GM19452 (cell line): ENCODE measurements at regions not wholly inside any gene's neighbourhood (a gene's known extent, or its start where the extent isn't known, plus 50 kb on each side); places are given as distances from the start of the nearest gene placed in this dataset.
"Not testable (repeated sequence)": the region's sequence is repeated elsewhere in the genome, so short reads cannot be mapped to it uniquely, and the experiment has no call there.

ENCODE experiments used
- ATAC-seq: cut with Tn5 transposase; IDR thresholded peaks from one replicate; pipeline ENCODE4 v1.9.1; 2021; ENCODE audit not compliant: unreplicated experiment

GRCh38 chr10:42380926-42381547 is 257.3 kb downstream of the ZNF33B start:
- no peak for ATAC-seq

- ATAC-seq = peak; percentile 66
Measured at GRCh38 chr10:42367532-42368230, 270.7 kb downstream of the ZNF33B start.

- ATAC-seq = no peak
Measured at GRCh38 chr10:42351745-42352144, 286.6 kb downstream of the ZNF33B start.

- ATAC-seq = not testable (repeated sequence)
Measured at GRCh38 chr10:42336593-42337337, 301.6 kb downstream of the ZNF33B start.

DNA sequence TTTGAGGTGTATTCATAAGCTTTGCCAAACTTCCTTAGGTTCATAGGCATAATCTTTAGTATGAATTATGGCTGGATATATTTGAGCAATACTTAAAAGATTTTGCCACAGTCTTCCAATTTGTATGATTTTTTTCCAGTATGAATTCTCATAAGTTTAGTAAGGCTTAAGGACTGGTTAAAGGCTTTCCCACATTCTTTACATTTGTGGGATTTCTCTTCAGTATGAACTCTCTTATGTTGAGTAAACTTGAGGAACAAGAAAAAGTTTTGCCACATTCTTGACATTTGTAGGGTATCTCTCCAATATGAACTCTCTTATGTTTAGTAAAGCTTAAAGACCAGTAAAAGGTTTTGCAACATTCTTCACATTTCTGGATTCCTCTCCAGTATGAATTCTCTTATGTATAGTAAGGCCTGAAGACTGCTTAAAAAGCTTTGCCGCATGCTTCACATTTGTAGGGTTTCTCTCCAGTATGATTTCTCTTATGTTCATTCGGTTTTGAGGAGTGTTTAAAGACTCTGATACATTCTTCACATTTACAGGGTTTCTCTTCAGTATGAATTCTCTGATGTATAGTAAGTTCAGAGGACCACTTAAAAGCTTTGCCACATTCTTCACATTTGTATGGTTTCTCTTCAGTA is 302.6 kb downstream of the ZNF33B start:
- ATAC-seq = not testable (repeated sequence)

GRCh38 chr10:42304341-42304740 is 334.0 kb downstream of the ZNF33B start:
- ATAC-seq = no peak

DNA sequence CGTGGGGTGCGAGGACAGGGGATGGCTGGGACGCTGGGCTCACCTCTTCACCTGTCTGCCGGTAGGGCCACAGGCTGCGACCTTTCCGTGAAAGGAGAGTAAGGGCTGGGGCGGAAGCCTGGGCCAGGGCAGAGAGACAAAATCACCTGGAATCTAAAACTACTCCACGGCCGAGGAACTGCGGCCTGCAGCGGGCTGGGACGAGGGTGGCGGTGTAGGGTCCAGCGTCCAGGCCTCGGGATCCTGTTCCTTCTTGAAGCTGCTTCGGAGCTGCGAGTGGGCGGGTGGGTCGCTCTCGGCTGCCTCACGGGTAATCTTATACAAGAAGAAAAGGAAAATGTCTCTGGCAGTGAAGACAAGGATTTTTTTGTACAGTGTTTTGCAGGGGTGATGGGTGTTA is 356.5 kb downstream of the ZNF33B start:
- ATAC-seq = not testable (repeated sequence)

DNA sequence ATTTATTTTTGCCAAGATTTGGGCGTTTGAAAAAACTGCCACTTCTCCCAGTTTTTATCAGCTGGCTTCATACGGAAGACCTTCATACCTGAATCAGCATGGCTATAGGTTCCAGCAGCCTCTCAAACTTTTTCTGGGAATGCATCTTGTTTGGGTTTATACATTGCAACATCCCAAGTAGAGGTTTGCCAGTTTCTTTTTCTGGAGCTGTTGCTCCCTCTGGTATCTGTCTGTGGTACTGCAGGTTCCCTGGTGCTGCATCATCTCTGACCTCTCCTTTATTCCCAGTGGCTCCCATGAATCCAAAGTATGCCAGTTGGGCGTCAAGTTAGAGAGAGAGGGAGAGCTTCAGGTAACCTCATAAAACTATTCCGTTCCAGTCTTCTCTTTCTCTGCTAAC is 368.6 kb downstream of the ZNF33B start:
- ATAC-seq = not testable (repeated sequence)

DNA sequence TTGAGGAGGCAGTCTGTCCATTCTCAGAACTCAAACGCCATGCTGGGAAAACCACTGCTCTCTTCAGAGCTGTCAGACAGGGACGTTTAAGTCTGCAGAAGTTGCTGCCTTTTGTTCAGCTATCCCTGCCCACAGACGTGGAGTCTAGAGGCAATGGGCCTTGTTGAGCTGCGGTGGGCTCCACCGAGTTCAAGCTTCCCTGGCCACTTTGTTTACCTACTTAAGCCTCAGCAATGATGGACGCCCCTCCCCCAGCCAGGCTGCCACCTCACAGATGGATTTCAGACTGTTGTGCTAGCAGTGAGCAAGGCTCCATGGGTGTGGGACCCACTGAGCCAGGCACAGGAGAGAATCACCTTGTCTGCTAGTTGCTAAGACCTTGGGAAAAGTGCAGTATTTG is 375.1 kb downstream of the ZNF33B start:
- ATAC-seq = not testable (repeated sequence)

DNA sequence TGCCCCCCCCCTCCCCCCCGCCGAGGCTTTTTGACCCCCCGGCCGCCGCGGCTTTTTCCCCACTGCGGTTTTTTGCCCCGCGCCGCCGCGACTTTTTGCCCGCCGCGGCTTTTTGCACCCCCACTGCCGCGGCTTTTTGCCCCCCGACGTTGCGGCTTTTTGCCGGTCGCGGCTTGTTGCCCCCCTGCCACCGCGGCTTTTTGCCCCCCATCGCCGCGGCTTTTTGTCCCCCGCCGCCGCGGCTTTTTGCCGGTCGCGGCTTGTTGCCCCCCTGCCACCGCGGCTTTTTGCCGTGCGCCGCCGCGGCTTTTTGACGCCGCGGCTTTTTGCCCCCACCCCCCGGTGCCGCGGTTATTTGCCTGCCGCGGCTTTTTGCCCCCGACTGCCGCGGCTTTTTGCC is 395.4 kb downstream of the ZNF33B start:
- not testable (repeated sequence) for ATAC-seq

DNA sequence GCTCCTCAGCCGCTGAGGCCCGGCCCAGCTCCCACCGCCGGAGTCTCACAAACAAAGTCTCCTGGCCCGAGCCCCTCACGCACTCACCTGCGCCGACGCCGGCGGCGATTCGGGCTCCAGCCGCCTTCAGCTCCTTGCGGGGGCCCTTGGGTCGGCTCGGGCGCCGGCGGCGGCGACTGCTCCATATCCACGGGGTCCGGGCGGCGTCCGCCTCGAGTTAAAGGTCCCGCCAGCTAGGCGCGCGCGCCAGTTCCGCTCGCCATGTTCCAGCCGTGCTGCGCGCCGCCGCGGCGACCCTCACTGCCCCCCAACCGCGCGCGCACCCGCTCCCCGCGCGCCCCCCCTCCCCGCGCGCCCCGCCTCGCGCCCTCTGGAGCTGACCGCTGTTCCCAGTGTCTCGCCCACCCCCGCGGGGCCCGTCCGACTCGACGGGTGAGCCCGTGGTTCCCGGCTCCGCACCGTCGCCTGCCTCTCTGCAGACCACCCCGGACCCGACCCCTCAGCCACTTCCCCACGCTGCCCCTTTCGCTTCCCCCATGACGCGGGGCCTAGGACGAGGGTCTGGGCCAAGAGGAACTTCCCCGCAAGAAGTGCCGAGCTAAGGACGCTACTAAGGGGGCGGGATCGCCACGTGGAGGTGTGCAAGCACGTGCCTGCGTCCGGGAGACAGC is 396.1 kb downstream of the ZNF33B start:
- ATAC-seq = no peak

DNA sequence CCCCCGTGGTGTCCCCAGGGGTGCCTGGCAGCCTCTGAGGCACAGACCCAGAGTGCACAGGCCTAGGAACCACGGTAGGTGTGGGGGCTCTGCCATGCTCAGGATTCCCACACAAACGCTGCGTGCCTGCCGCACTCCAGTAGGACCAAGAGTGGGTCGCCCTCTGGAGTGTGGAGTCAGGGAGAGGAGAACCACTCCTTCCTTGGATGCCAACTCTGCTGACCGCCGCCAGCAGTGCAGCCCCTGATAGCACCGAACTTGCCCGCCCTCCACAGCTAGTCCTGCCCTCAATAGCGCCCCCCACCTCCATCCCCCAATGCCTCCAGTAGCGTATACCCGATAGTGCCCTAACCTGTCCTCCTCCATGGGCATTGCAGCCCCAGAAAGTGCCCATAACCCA is 402.0 kb downstream of the ZNF33B start:
- not testable (repeated sequence) for ATAC-seq

GRCh38 chr10:42235736-42236135 is 402.6 kb downstream of the ZNF33B start:
- not testable (repeated sequence) for ATAC-seq

GRCh38 chr10:42235241-42235640 is 403.1 kb downstream of the ZNF33B start:
- not testable (repeated sequence) for ATAC-seq

- not testable (repeated sequence) for ATAC-seq
Measured at GRCh38 chr10:42234506-42234905, 403.9 kb downstream of the ZNF33B start.

- not testable (repeated sequence) for ATAC-seq
Measured at GRCh38 chr10:42233461-42234206, 404.7 kb downstream of the ZNF33B start.

GRCh38 chr10:42232955-42233354 is 405.4 kb downstream of the ZNF33B start:
- not testable (repeated sequence) for ATAC-seq

GRCh38 chr10:42230812-42231211 is 407.6 kb downstream of the ZNF33B start:
- ATAC-seq = not testable (repeated sequence)

DNA sequence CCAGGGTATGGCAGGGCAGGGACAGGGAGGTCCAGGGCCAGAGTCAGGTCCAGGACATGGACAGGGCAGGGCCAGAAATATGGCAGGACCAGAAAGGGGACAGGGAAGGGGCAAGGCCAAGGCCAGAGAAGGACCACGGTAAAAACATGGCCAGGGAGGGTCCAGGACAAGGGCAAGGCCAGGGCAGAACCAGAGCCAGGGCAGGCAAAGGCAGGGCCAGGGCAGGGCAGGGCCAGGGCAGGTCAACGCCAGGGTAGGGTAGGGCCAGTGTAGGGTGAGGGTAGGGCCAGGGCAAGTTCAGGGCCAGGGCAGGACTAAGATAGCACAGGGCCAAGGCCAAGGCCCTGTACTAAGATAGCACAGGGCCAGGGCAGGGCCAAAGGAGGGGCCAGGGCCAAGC is 408.3 kb downstream of the ZNF33B start:
- not testable (repeated sequence) for ATAC-seq

- ATAC-seq = not testable (repeated sequence)
Measured at GRCh38 chr10:42227859-42228258, 410.5 kb downstream of the ZNF33B start.
